ENCODE measurements at regions not wholly inside any gene's neighbourhood (a gene's known extent, or its start where the extent isn't known, plus 50 kb on each side); places are given as distances from the start of the nearest gene placed in this dataset.

GRCh38 chr14:101478796-101479410 lies 82.4 kb upstream of the DIO3 start:
- no peak for DNase-seq

GRCh38 chr14:101480022-101480746 lies 81.1 kb upstream of the DIO3 start:
- no peak for DNase-seq

- DNase-seq: no peak
Measured at GRCh38 chr14:101480747-101481530, 80.4 kb upstream of the DIO3 start.

- no peak for DNase-seq
Measured at GRCh38 chr14:101481557-101481956, 79.7 kb upstream of the DIO3 start.

- no peak for DNase-seq
Measured at GRCh38 chr14:101482066-101482465, 79.2 kb upstream of the DIO3 start.

GRCh38 chr14:101483829-101484228 lies 77.5 kb upstream of the DIO3 start:
- DNase-seq: no peak

GRCh38 chr14:101489092-101489760 lies 72.1 kb upstream of the DIO3 start:
- no peak for DNase-seq

GRCh38 chr14:101490771-101491170 lies 70.5 kb upstream of the DIO3 start:
- DNase-seq: no peak

- no peak for DNase-seq
Measured at GRCh38 chr14:101491841-101492240, 69.5 kb upstream of the DIO3 start.

- no peak for DNase-seq
Measured at GRCh38 chr14:101492716-101493115, 68.6 kb upstream of the DIO3 start.

GRCh38 chr14:101494826-101495225 lies 66.5 kb upstream of the DIO3 start:
- no peak for DNase-seq

- DNase-seq: no peak
Measured at GRCh38 chr14:101495284-101495683, 66.0 kb upstream of the DIO3 start.

- no peak for DNase-seq
Measured at GRCh38 chr14:101495827-101496775, 65.2 kb upstream of the DIO3 start.

GRCh38 chr14:101496776-101497683 lies 64.3 kb upstream of the DIO3 start:
- no peak for DNase-seq

- DNase-seq: no peak
Measured at GRCh38 chr14:101497684-101498525, 63.4 kb upstream of the DIO3 start.

- DNase-seq: no peak
Measured at GRCh38 chr14:101498526-101498860, 62.8 kb upstream of the DIO3 start.

GRCh38 chr14:101499080-101499479 lies 62.2 kb upstream of the DIO3 start:
- no peak for DNase-seq

- DNase-seq: no peak
Measured at GRCh38 chr14:101499513-101499912, 61.8 kb upstream of the DIO3 start.

GRCh38 chr14:101500061-101500460 lies 61.2 kb upstream of the DIO3 start:
- DNase-seq: no peak

- no peak for DNase-seq
Measured at GRCh38 chr14:101500681-101501080, 60.6 kb upstream of the DIO3 start.

All from CD4-positive, alpha-beta T cell treated with Interleukin-17A for 1 hour (primary cell).